Panc1 (cell line): ENCODE measurements at regions not wholly inside any gene's neighbourhood (a gene's known extent, or its start where the extent isn't known, plus 50 kb on each side); places are given as distances from the start of the nearest gene placed in this dataset.

Experiments
- POLR2AphosphoS5 ChIP-seq: IDR thresholded peaks from 2 replicates; pipeline ENCODE4 v1.6.1; 2012; ENCODE audit warnings: mild to moderate bottlenecking, low read depth, low read length, moderate library complexity
- SIN3A ChIP-seq: IDR thresholded peaks from 2 replicates; pipeline ENCODE4 v1.6.1; 2012; ENCODE audit warnings: low read depth, mild to moderate bottlenecking, low read length, moderate library complexity, borderline replicate concordance; ENCODE audit not compliant: insufficient read depth
- TCF7L2 ChIP-seq: IDR thresholded peaks from 2 replicates; pipeline ENCODE4 v1.6.1; 2011; ENCODE audit warnings: mild to moderate bottlenecking, low read depth, low read length, inconsistent platforms
- TF ChIP-seq, protein P1 (sequence below): fragments of 450-650 bp; IDR thresholded peaks from 2 replicates; pipeline ENCODE4 v1.5.1; 2017; ENCODE audit warnings: mild to moderate bottlenecking
- TF ChIP-seq, protein P2 (sequence below), 2 experiments: IDR thresholded peaks; 2 replicates each; pipeline ENCODE4 v1.6.1; 2011 to 2012; ENCODE audit warnings: low read depth in 2 of 2, control low read depth in 1 of 2, low read length in 1 of 2, mild to moderate bottlenecking in 1 of 2, moderate library complexity in 1 of 2; ENCODE audit not compliant: insufficient read depth in 1 of 2

DNA sequence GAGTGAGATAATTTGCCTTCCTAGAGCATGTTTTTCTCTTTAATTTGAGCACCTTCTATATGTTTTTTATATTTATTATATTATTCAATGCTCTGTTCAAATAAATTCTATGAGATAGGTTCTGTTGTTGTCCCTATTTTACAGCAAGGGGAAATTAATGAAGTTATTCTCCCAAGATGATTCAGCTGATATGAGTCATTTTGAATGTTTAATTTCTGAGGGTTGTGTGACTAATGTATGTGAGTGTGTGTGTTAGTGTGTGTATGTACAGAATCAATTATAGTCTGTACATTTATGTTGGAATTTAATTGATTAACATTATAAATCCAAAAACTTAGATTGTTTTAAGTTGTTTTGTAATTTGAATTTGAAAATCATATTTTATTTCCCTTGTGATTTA lies 1536.7 kb upstream of the B3GALT2 start:
- TF ChIP-seq, protein P1, sequence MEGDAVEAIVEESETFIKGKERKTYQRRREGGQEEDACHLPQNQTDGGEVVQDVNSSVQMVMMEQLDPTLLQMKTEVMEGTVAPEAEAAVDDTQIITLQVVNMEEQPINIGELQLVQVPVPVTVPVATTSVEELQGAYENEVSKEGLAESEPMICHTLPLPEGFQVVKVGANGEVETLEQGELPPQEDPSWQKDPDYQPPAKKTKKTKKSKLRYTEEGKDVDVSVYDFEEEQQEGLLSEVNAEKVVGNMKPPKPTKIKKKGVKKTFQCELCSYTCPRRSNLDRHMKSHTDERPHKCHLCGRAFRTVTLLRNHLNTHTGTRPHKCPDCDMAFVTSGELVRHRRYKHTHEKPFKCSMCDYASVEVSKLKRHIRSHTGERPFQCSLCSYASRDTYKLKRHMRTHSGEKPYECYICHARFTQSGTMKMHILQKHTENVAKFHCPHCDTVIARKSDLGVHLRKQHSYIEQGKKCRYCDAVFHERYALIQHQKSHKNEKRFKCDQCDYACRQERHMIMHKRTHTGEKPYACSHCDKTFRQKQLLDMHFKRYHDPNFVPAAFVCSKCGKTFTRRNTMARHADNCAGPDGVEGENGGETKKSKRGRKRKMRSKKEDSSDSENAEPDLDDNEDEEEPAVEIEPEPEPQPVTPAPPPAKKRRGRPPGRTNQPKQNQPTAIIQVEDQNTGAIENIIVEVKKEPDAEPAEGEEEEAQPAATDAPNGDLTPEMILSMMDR, result no peak
- TF ChIP-seq, protein P2, sequence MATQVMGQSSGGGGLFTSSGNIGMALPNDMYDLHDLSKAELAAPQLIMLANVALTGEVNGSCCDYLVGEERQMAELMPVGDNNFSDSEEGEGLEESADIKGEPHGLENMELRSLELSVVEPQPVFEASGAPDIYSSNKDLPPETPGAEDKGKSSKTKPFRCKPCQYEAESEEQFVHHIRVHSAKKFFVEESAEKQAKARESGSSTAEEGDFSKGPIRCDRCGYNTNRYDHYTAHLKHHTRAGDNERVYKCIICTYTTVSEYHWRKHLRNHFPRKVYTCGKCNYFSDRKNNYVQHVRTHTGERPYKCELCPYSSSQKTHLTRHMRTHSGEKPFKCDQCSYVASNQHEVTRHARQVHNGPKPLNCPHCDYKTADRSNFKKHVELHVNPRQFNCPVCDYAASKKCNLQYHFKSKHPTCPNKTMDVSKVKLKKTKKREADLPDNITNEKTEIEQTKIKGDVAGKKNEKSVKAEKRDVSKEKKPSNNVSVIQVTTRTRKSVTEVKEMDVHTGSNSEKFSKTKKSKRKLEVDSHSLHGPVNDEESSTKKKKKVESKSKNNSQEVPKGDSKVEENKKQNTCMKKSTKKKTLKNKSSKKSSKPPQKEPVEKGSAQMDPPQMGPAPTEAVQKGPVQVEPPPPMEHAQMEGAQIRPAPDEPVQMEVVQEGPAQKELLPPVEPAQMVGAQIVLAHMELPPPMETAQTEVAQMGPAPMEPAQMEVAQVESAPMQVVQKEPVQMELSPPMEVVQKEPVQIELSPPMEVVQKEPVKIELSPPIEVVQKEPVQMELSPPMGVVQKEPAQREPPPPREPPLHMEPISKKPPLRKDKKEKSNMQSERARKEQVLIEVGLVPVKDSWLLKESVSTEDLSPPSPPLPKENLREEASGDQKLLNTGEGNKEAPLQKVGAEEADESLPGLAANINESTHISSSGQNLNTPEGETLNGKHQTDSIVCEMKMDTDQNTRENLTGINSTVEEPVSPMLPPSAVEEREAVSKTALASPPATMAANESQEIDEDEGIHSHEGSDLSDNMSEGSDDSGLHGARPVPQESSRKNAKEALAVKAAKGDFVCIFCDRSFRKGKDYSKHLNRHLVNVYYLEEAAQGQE (IDR thresholded peaks at IDR 0.05; ENCODE audit: insufficient read depth in 1 of 2, low read depth in 2 of 2, low read length in 1 of 2), result no peak
- TF ChIP-seq POLR2AphosphoS5 (no peak), SIN3A (no peak), TCF7L2 (no peak)
